HG03342 (cell line): ENCODE measurements at regions not wholly inside any gene's neighbourhood (a gene's known extent, or its start where the extent isn't known, plus 50 kb on each side); places are given as distances from the start of the nearest gene placed in this dataset.

Source experiments
- ATAC-seq: cut with Tn5 transposase; IDR thresholded peaks from one replicate; pipeline ENCODE4 v1.9.1; 2021; ENCODE audit warnings: mild to moderate bottlenecking, moderate library complexity; ENCODE audit not compliant: unreplicated experiment

DNA sequence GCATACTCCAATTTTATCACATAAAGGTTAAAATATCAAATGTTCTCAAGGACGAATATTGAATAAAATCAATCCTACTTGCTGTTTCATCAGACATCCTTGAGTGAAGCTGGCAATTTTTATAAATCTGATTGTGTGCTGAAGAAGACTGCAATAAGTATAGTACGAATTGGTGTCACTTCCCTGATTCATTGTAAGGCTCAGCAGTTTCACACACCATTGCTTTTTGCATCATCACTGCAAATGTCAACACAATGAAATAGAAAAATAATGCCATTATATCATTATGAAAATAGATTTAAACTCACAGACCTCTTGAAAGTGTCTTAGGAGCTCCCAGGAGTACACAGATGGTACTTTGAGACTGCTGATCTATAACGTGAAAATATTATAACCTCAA is 172.5 kb downstream of the ANKRD50 start:
- no peak for ATAC-seq

DNA sequence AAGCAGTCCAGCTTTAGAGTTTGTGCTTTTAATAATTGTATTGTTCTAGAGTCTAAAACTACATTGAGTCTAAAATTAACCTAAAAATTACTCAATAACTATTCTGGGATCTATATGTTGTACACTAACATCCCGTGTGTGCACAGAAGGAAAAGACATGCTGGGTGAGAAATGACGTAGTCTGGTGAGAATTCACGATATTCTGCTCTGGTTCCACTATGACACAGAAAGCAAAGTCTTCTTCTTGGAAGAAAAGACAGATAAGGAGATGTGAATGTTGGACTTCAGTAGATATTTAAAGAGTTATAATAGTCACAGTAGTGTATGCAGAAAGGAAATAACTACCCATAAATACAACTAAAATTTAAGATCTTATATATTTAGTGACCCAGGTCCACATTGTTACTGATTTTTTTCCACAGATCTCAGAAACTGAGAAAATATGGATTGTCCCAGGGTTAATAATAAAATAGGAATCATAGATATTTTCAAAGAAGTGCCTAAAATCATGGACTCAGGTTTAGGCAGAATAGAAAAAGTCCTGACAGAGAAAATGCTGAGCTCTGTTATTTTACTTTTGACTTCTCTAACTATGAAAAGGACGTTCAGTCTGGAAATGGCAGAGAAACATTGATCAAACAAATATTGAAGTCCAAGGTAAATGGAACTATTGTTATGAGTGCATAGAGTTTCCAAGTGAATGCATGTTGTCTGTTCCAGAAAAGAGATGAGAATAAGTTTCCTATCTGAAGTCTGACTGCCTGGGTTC is 170.7 kb downstream of the ANKRD50 start:
- no peak for ATAC-seq

DNA sequence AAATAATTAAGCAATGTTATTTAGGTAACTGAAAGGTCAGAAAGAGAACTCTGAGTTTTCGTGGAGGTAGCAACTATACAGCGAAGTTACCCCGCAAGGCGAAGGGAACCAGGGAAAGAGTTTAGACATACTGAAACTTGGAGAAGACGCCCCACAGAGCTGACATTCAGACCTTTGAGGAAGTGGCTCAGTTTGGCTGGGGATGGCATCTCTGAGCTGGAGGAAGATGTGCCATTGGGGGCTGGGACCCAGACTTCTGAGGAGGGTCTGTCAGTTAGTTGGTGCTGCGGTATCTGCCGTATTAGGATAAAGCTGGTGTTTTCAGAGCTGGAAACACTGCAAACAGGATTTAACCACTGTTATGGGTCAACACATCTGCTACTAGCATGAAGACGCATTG is 156.6 kb downstream of the ANKRD50 start:
- ATAC-seq: no peak

DNA sequence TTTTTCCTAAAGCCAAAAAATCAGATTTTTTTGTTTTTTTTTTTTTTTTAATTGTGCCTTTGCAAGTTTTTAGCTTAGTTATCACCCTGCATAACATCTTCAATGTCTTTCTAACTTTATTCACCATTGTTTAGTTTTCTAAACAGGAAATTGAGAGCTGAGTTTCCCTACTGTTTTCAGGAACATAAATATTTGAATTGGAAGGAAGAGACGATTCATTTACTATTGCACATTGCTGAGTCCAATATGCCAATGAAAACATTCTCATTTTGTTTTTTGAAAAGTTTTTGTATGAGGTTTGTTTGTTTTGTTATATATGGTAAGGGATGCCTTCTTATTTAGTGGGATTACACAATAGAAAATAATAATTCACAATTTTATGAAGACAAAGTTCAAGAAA is 148.4 kb downstream of the ANKRD50 start:
- no peak for ATAC-seq

DNA sequence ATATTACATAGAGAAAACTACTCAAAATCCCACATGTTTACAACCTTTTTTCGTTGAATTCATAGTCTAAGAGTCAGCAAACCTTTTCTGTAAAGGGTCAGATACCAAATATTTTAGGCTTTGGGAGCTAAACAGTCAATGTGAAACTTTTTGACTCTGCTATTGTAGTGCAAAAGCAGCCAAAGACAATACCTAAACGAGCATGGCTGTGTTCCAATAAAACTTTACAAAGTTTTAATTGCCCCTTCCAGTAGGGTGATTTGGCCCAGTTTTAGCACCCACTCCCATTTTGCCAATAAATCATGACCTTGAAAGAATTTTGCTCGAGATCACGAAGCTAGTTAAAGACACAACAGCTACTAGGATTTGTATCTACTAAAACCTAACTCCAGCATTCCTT is 147.2 kb downstream of the ANKRD50 start:
- ATAC-seq: no peak

DNA sequence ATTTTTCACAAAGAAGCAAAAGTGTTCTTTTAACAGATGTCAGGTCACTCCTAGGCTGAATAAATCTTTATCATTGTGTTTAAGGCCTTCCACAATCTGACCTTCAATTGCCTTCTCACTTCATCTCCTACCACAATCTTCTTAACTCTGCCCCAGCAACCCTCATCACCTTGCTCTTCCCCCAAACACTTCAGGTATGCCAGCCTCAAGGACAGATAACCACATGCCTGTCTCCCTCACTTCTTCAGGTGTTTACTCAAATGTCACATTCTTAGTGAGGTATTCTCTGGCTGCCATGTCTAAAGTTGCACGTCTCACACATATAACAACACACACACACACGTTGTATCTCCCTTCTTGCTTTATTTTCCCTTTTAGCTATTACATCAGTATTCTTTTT is 146.5 kb downstream of the ANKRD50 start:
- ATAC-seq: no peak

DNA sequence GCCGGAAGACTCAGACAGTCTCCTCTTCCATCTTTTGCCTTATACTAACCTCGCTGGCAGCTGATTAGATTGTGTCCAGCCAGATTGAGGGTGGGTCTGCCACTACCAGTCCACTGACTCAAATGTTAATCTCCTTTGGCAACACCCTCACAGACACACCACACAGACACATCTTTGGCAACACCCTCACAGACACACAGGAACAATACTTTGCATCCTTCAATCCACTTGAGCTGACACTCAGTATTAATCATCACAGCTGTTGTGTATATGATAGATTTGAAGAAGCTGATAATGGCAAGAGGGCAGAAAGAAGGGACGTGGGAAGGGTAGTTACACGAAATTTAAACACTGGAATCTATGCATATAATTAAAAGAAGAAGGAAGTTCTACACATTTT is 139.5 kb downstream of the ANKRD50 start:
- ATAC-seq: no peak

DNA sequence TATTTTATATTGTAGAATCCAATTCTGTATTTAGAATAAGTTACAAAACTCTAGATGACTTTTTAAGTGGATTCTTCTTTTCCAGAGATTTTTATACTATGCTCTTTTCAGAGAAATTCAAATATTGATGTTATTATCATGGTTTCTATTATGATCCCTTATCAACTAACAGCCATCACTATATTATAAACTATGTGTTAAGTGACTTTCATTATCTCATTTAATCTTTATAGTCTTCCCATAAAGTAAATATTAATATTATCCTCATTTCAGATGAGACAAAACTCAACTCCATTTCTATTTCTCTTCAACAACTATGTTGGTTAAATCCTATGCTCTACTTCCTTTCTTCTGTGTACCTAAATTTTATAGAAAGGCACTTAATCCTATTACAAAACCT is 132.6 kb downstream of the ANKRD50 start:
- no peak for ATAC-seq

DNA sequence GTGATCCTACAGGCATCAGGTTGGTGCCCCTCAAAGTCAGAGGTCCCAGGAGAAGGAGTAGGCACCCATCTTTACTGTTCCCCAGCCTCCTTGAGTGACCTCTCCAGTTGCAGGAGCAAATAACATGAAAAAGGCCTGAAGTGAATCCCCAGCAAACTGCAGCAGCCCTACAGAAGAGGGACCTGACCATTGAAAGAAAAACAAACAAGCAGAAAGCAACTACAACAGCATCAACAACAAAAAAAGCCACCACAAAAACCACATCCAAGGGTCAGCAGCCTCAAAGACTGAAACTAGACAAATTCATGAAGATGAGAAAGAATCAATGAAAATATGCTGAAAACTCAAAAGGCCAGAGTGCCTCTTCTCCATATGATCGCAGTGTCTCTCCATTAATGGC is 128.7 kb downstream of the ANKRD50 start:
- no peak for ATAC-seq

DNA sequence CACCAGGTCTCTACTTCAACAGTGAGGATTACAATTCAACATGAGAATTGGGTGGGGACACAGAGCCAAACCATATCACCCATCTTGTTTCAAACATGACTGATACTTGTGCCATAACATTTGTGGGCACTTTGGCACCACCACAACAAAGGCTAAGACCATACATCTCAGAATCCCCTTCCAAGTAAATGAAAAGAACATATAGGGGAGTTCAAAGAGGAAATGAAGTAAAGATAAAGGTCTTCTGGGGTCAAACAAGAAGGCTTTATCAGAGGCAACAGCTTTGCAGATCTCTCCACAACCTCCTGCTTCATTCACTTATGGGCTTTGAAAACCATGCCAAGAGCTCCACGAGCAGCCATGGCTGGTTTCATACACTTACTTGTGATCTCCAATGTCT is 122.7 kb downstream of the ANKRD50 start:
- ATAC-seq: no peak

DNA sequence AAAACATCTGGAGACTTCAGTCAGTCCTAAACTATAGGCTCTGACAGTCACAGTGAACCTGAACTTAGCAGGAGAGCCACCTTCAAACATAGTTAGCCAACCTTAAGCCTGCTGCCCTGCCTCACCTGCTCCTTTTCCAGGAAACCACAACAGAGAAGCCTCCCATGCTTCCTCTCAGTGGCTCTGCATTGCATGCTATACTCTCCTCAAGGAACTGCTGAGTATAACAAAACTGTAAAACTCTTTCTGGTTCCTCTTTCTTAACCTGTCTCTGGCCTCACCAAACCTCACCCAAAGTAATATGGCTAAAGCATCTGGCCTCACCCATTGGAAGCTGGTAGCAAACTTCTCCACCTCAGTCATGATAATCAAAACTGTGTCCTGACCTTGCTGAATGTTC is 122.1 kb downstream of the ANKRD50 start:
- ATAC-seq: no peak

DNA sequence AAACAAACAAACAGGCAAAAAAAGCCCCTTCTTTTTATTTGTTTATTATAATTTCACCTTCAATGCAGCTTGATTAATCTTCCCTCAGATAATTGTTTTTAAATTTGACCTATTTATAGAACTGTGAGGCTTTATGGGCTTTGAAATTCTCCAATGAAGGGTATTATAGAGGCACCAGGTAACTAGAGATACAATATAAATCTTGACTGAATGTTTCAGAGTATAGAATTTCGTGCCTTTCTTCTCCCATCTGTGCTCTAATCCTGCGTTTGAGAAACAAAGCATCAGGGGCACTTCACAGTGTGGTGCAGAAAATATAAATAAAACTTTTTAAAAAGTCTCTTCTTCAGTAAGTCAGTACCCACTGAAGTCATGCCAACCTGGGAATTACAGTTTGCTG is 120.9 kb downstream of the ANKRD50 start:
- ATAC-seq: no peak

DNA sequence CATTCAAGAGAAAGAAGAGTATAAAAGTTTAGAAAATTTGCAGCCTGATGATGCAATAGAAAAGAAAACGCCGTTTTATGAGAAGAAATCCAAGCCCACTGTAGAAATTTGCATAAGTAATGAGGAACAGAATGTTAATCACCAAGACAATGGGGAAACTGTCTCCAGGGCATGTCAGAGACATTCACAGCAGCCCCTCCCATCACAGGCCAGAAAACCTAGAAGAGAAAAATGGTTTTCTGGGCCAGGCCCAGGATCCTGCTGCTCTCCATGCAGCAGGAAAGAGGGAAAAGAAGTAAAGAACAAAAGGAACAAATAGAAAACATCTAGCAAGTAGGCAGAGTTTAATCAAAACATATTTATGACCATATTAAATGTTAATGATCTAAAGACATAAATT is 119.0 kb downstream of the ANKRD50 start:
- ATAC-seq: no peak

DNA sequence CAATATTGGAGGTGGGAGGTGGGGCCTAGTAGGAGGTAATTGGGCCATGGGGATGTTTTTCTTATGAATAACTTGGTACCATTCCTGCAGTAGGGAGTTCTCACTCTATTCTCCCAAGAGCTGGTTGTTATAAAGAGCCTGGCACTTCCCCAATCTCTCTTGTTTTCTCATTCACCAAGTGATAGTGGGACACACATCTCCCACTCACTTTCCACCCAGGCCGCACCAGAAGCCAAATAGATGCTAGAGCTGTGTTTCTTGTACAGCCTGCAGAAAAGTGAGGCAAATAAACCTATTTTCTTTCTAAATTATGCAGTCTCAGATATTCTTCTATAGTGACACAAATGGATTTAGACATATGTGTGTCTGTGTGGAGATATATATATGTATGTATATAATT is 117.6 kb downstream of the ANKRD50 start:
- ATAC-seq: no peak

DNA sequence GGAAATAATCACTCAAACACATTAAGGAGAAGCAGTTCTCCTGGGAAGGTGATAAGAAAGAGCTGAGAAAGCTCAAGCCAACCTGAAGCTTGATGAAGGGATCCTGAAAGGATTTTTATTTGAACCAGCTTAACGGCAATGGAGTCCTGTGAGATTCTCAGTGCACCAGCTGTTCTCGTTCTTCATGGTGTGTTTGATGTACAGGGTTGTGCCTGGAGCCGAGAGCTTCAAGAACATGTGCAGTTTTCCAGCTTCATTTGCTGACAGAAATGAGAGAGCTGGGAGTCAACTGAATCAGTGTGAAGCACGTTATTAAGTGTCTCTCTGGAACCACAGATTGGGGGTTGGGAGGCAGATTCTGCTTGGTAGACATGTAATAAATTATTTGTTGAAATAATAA is 115.7 kb downstream of the ANKRD50 start:
- no peak for ATAC-seq

DNA sequence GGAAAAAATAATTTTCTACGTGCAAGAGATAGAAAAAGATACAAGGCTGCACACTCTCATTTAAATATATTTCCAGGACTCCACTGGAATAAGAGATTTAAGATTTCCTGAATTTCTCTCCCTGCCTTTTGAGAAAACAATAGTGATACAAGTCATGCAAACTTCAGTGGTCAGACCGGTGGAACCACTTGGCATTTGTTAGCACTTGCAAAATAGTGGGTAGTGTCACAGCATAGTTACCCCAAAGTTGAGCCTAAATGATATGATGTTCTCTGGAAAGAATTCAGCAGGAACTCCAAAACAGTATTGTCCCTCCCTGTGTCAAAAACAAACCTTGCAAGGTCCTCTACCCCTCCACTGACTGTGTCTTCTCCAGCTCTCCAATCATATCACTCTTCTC is 102.3 kb downstream of the ANKRD50 start:
- ATAC-seq: no peak
